Neural cell (in vitro differentiated cells): ENCODE measurements at regions not wholly inside any gene's neighbourhood (a gene's known extent, or its start where the extent isn't known, plus 50 kb on each side); places are given as distances from the start of the nearest gene placed in this dataset.

ENCODE experiments used
- CTCF ChIP-seq: fragments of 450-650 bp; IDR thresholded peaks from 2 replicates; pipeline ENCODE4 v1.5.1; 2014; ENCODE audit warnings: antibody characterized with exemption, mild to moderate bottlenecking, moderate library complexity; ENCODE audit not compliant: poor library complexity, severe bottlenecking
- EP300 ChIP-seq: fragments of 450-650 bp; conservative IDR thresholded peaks from 2 replicates; pipeline ENCODE4 v1.6.1; 2014; ENCODE audit warnings: antibody characterized with exemption, mild to moderate bottlenecking, moderate library complexity; ENCODE audit not compliant: poor library complexity, severe bottlenecking
- EZH2 ChIP-seq: fragments of 200-600, 300-800 bp; shearing (Covaris generic), sonication (generic); IDR thresholded peaks from 2 replicates; pipeline ENCODE4 v1.6.1; 2014; ENCODE audit warnings: antibody characterized with exemption, low read length, borderline replicate concordance, mild to moderate bottlenecking; ENCODE audit not compliant: insufficient read depth, poor library complexity, severe bottlenecking
- MXI1 ChIP-seq: fragments of 450-650 bp; conservative IDR thresholded peaks from 2 replicates; pipeline ENCODE4 v1.6.1; 2014; ENCODE audit warnings: antibody characterized with exemption, mild to moderate bottlenecking; ENCODE audit not compliant: poor library complexity, severe bottlenecking
- RAD21 ChIP-seq: fragments of 450-650 bp; conservative IDR thresholded peaks from 2 replicates; pipeline ENCODE4 v1.6.1; 2014; ENCODE audit warnings: antibody characterized with exemption, mild to moderate bottlenecking, moderate library complexity
- TF ChIP-seq, protein P1 (sequence below): IDR thresholded peaks from 2 replicates; pipeline ENCODE4 v1.6.1; 2012; ENCODE audit warnings: borderline replicate concordance

- TF ChIP-seq CTCF (no peak), EZH2 (no peak), EP300 (no peak), MXI1 (no peak), RAD21 (no peak)
- TF ChIP-seq, protein P1, sequence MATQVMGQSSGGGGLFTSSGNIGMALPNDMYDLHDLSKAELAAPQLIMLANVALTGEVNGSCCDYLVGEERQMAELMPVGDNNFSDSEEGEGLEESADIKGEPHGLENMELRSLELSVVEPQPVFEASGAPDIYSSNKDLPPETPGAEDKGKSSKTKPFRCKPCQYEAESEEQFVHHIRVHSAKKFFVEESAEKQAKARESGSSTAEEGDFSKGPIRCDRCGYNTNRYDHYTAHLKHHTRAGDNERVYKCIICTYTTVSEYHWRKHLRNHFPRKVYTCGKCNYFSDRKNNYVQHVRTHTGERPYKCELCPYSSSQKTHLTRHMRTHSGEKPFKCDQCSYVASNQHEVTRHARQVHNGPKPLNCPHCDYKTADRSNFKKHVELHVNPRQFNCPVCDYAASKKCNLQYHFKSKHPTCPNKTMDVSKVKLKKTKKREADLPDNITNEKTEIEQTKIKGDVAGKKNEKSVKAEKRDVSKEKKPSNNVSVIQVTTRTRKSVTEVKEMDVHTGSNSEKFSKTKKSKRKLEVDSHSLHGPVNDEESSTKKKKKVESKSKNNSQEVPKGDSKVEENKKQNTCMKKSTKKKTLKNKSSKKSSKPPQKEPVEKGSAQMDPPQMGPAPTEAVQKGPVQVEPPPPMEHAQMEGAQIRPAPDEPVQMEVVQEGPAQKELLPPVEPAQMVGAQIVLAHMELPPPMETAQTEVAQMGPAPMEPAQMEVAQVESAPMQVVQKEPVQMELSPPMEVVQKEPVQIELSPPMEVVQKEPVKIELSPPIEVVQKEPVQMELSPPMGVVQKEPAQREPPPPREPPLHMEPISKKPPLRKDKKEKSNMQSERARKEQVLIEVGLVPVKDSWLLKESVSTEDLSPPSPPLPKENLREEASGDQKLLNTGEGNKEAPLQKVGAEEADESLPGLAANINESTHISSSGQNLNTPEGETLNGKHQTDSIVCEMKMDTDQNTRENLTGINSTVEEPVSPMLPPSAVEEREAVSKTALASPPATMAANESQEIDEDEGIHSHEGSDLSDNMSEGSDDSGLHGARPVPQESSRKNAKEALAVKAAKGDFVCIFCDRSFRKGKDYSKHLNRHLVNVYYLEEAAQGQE, result no peak
Measured at GRCh38 chr1:37090671-37091070, 56.4 kb upstream of the GRIK3 start.
